Coronary artery (tissue), 2 donors: ENCODE measurements at regions not wholly inside any gene's neighbourhood (a gene's known extent, or its start where the extent isn't known, plus 50 kb on each side); places are given as distances from the start of the nearest gene placed in this dataset.

Source experiments
- DNase-seq: peaks from one replicate; pipeline ENCODE4 v3.0.0-alpha.2; 2017; ENCODE audit warnings: low spot score
- H3K27ac ChIP-seq, 2 donors: fragments of 200-600 bp; sonication (generic); one replicate each; pipeline ENCODE4 v1.5.1; 2016 to 2019
- H3K4me3 ChIP-seq: fragments of 200-600 bp; sonication (generic); 2 replicates; pipeline ENCODE4 v1.5.1; 2016; ENCODE audit warnings: mild to moderate bottlenecking, moderate library complexity
- CTCF ChIP-seq: fragments of 200-600 bp; sonication (generic); IDR thresholded peaks from one replicate; pipeline ENCODE4 v1.5.1; 2019; ENCODE audit warnings: antibody characterized with exemption

GRCh38 chr13:69579351-69579750 is 528.3 kb upstream of the ATXN8OS start:
- DNase-seq = no peak
- Histone ChIP-seq H3K4me3 (no peak overlapping the region), H3K27ac (no peak overlapping the region)
- TF ChIP-seq CTCF = no peak

DNA sequence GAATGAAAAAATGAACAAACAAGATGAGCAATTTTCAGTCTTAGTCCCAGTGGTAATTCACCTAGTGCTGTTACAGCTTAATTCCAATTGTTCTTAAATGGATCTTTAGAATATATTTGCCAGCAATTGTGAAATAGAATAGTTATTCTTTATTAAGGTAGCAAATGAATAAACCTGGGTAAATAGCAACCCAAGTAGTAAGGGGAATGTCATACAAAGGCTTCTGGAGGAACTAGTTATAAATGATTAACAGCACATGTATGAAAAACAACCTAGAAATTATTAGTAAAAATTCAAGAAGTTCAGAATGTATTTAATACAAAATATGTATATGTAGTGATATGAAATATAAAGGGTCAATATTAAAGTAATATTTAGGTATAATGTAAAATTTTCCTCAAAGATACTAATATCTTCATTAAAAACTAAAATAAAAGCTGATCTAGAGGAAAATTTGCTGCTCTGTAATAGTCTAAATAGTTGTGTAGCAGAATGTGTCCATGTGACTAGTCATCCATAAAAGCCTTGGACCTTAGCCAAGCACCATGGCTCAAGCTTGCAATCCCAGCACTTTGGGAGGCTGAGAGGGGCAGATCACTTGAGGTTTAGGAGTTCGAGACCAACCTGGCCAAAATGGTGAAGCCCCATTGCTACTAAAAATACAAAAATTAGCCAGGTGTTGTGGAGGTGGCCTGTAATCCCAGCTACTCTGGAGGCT is 535.9 kb upstream of the ATXN8OS start:
- no peak for DNase-seq

GRCh38 chr13:69567514-69567913 is 540.1 kb upstream of the ATXN8OS start:
- no peak for DNase-seq
- TF ChIP-seq CTCF = no peak
- Histone ChIP-seq H3K4me3 (no peak overlapping the region), H3K27ac (no peak overlapping the region)

More for the DNA sequence above, 535.9 kb upstream of the ATXN8OS start:
- Histone ChIP-seq H3K4me3 (no peak overlapping the region), H3K27ac (no peak overlapping the region)
- TF ChIP-seq CTCF = no peak

DNA sequence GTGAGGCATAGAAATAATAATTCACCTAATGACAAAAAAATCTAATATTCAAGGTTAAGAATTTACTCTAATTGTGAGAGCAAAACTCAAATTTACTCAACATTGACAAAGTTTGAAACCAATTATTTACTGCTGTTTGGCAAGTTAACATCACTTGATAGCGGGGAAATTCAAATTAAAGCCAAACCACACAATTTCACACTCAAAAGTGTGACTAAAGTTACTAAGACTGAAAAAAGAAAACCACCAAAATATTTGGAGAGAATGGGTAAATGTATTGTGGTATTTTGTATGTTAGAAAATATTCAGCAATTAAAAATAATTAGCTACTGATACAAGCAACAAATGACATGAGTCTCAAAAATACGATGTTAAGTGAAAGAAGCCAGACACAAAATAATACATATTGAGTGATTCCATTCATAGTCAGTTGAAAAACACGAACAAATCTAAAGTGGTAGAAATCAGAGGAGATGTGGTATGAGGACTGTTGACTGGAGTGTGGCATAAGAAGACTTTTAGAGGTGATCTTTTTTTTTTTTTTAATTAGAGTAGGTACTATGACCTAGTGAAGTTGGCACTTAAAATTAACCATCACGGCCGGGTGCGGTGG is 541.4 kb upstream of the ATXN8OS start:
- H3K27ac ChIP-seq = no peak overlapping the region
- no peak overlapping the region for H3K4me3 ChIP-seq
- TF ChIP-seq CTCF = no peak
- DNase-seq = no peak

DNA sequence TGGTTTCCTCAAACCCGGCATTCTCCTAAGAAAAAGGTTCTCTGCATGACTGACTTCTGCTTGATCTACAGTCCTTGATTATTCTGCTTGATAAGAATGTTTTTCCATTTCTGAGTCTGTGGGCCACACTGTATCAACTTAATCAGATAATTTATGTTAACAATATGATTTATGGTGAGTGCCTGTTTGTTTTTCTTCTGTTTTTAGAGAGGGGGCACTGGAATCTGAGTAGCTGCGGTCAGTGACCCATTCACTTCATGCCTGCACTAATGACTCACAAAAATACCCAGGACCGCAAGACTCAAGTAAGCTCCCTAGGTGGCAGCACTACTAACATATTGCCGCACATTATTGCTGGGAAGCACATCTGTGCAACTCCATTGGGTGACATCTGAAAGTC is 542.3 kb upstream of the ATXN8OS start:
- H3K4me3 ChIP-seq = no peak overlapping the region
- no peak for TF ChIP-seq CTCF
- H3K27ac ChIP-seq = no peak overlapping the region
- DNase-seq = no peak

- H3K27ac ChIP-seq = no peak overlapping the region
- H3K4me3 ChIP-seq = no peak overlapping the region
- DNase-seq = no peak
- TF ChIP-seq CTCF = no peak
Measured at GRCh38 chr13:69556540-69557196, 551.0 kb upstream of the ATXN8OS start.
